HG03159 (cell line): ENCODE measurements at regions not wholly inside any gene's neighbourhood (a gene's known extent, or its start where the extent isn't known, plus 50 kb on each side); places are given as distances from the start of the nearest gene placed in this dataset.
"Not testable (repeated sequence)": the region's sequence is repeated elsewhere in the genome, so short reads cannot be mapped to it uniquely, and the experiment has no call there.

Experiments used
- ATAC-seq: cut with Tn5 transposase; IDR thresholded peaks from one replicate; pipeline ENCODE4 v1.9.1; 2021; ENCODE audit warnings: mild to moderate bottlenecking, moderate library complexity; ENCODE audit not compliant: unreplicated experiment

DNA sequence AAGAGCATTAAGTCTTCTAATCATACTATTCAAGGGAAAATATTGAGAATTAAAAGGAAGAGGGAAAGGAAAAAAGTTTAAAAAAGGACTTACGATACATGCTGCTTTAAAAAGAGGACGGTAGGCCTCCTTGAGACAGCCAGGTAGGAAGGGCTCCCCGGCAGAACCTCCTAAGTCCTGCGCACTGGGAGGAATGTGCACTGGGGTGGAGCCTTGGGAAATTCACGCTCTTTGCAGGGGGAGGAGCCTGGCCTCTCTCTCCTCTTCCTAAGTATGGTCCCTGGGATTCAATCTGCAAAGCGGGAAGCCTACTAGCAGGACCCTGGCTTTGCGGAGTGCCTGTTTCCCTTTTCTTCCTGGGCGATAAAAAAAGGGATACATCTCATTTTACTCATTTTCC is 553.0 kb downstream of the RPS29 start:
- no peak for ATAC-seq

DNA sequence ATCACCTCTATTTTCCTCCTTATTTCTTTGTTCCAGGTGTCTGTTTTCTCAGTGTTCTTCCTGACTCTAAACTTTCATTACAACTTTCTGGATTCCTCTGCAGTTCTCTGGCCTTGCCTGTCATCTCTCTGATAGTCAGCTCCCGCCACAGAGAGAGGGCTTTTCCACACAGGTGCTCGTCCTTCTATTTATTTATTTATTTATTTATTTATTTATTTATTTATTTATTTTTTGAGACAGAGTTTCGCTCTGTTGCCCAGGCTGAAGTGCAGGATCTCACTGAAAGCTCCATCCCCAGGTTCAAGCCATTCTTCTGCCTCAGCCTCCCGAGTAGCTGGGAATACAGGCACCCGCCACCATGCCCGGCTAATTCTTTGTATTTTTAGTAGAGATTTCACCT is 554.5 kb downstream of the RPS29 start:
- not testable (repeated sequence) for ATAC-seq

DNA sequence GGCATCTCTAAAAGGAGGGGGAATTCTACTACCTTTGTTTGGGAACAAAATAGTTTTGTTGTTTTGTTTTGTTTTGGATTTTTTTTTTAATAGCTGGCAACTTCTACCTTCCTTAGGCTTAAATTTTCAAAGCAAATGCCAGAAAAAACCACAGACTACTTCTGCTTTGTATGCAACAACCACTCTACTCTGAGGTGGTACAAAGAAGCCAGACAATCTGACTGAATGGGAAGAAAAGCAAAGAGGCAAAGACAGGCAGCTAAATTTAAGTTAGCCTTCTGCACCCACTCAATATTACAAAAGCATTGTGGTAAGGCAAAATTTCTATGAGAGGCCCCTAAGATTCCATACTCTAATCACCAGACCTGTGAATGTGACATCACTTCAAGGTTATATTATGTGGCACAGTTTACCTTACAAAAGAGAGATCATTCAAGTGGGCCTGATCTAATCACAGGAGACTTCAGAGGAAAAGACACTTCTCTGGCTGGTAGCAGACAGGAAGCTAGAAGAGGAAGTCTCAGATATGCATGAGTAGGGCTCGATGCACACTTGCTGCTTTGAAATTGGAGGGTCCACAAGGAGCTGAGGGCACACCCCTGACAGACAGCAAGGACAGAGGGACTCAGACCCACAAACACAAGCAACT is 566.6 kb downstream of the RPS29 start:
- peak; percentile 88 for ATAC-seq

DNA sequence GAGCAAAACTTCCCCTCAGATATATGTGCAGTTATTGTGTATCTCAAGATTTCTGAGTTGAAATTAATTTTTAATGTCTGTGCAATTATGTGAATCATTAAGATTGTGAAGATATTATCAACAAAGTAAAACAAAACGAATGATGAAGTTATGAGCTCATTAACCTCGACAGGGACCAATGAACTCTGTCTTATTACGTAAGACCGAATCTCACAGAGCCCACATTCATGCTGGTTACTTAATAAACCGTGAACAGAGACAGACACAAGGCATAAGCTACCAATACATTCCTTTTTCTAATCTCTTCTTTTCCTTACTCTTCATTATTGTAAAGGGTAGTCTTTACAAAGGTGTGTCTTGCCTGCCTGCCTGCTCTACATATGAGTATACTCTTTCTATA is 568.7 kb downstream of the RPS29 start:
- ATAC-seq, result no peak

DNA sequence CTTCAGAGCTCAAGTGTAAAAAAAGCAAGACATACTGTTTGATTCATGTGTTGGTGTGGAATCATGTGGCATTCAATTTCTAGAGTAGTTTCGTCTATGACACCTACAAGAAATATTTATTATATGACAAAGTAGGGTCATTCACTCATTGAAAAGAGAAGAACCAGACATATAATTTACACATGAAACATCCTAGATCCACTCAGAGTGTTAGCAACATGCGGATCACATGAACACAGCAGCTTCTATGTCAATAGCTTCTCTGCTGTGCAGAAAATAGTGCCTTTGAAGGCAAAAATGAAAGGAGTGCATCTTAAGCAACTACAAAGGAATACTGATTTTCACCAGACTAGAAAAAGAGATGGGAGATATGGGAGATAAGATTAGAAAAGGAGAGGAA is 569.8 kb downstream of the RPS29 start:
- ATAC-seq, result no peak

DNA sequence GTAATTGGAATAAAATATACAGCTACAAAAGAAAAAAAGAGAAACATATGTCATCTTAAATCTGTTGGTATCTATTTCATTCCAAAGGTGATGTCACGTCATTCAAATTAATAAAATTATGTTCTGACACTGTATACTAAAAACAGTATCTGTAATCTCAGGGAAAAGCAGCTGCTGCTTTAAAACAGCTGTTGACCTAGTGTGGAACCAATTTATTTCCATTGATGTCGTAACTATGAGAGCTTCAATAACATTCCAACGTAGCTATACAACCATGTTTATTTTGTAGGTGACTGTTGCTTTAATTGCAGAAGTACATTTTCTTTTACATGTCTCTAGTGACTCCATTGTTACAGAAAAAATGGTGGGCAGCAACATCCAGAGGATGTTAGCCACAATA is 571.7 kb downstream of the RPS29 start:
- no peak for ATAC-seq

DNA sequence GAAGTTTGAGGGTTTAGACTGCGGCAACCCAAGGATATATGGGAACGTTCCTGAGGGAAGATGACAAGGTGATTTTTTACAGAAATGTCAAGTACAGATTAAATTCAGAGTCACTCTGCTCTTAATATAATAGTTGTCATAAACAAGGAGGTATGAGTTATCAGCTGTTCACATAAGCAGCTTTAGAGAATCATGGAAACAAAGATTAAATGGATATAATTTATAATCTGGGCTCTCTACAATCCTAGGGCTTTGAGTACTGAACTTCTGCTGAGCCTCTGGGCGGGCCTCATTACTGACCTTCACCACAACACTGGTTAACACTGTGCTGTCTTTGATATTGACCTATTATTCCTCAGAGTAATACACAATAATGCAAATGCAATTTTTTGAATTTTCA is 577.8 kb downstream of the RPS29 start:
- ATAC-seq, result no peak

DNA sequence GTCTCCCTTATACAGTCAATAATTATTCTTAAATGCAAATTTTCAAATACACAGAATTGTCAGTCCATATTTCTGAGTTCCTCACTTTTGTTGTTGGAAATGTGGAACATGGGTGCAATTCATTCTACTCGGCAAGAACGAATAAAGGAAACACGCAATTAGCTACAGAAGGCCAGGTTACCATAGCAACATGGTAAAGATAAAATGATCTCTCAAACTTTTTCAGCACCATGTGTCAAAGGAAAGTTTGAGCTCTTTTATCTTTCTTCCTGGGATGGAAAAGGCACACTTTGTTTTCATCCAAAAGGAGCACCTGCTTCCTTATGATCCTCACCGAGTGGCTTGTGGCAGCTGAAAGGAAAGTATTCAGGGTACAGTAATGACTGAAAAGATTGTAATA is 595.0 kb downstream of the RPS29 start:
- ATAC-seq, result no peak

DNA sequence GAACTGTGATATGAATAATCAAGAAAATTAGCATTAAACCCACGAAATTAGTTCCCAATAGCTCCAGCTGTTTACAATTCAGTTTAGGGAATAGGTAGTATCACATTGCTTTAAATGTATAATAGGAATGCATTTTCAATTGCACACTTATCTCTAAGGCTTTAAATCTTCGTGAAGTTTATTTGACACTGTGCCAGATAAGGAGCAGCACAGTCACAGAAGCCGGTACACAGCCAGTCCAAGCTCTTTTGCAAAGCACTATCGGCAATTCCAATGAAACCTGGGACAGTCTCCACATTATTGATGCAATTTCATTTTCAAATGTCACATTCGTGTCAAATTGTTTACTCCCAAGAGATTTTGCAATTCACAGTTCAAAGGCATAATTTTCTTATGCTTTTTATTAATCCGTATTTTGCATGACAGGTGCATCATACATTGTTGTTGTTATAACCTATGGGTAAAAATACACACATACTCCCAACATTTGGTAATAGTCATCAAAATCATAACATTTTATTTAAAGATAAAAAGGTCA is 602.8 kb downstream of the RPS29 start:
- no peak for ATAC-seq

DNA sequence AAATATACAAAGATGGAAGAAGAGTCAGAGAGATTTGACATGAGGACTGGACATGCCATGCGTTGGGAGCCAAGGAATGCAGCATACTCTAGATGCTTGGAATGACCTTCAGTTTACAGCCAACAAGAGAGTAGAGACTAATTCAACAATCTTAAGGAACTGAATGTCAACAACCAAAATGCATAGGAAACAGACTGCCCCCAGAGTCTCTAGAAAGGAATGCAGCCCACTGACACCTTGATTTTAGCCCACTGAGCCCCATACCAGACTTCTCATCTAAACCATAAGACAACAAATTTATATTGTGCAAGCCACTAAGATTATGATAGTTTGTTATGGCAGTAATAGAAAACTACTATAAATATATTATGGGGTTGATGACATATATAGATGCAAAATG is 611.2 kb downstream of the RPS29 start:
- ATAC-seq, result peak; percentile 68

DNA sequence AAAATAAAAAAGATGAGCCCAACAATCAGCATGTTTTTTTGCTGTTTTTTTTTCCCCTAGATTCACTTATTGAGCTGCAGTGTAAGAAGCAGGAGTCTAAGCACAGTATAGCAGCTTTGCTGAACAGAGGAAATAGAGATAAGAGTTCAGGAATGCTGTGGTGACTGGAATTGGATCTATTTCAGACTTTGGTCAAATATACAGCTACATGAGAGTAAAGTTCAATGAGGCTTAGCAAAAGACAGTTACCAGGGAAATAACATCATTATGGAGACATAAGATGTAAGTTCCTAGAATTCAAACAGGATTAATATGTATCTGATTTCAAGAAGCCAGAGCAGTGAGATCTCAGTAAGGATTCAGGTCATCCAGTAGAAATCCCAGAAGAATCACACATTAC is 613.0 kb downstream of the RPS29 start:
- ATAC-seq, result no peak

DNA sequence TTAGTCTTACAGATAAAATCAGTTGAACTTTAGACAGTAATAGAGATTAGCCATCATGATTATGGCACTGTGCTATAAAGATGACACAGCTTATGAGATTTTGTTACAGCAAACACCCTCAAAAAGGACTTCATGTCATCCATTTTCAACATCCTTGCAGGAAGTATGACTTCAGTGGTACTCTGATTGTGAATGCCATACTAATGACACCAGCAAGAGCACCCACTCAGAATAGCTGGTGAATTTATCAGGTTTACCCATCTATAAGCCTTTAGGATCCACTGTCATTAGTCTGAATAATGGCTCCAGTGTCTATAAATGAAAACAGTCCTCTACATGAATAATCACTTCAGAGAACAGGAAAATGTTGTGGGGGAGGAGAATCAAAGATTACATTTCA is 615.2 kb downstream of the RPS29 start:
- ATAC-seq, result no peak

DNA sequence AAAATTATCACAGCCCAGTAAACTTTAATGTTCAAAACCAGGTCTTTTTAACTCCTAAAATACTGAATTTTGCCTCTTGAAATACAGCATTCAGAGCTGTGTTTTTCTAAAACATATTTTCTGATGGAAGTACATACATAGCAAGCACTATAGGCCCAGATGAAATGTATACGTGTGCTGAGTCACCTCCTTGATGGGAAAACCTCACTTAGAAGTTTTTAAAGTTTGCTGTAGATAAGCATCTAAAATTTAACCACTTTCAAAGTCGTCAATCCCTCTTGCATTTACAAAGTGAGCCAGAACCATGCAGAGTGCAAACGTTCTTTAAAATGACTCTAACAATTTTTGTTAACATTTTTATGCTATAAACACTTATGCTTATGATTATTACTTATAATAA is 618.8 kb downstream of the RPS29 start:
- no peak for ATAC-seq

DNA sequence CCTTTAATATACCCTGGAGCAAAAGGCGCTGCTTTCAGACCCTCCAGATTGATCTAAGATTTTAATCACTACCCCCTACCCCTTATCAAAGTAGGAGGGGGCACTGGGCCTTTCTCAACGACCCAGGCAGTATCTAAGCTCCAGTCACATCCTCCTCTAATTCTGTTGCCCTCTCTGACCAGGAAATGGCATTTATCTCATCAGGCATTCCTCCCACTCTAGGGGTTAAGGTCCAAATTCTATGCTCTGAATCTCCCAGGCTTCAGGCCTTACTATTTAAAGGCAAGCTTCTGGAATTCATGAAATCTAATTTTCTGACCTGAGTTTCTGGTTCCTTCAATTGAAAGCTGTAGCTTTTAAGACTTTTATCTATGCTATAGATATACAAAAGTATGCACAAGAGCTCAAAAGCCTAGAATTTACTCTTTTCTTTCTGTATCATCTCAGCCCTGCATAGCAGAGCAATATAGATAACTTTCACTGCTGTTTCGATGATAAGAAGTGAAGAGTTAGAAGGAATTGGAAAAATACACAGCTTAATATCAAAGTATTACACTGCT is 622.9 kb downstream of the RPS29 start:
- no peak for ATAC-seq

DNA sequence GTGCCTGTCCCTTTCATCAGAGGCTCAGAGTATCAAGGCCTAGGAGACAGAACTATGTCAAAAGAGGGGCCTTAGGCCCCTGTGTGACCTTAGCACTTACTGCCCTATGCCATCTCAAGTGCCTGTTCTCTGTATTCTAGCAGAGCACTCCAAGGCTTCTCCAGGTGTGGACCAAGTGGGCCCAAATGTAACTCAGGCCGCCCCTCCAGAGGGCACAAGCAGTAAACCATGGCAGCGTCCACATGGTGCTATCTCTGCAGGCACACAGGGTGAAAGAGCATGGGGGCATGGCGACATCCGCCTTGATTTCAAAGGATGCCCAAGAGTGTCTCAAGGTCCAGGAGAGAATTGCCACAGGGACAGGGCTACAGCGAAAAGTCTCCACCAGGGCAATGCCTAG is 628.7 kb downstream of the RPS29 start:
- no peak for ATAC-seq

DNA sequence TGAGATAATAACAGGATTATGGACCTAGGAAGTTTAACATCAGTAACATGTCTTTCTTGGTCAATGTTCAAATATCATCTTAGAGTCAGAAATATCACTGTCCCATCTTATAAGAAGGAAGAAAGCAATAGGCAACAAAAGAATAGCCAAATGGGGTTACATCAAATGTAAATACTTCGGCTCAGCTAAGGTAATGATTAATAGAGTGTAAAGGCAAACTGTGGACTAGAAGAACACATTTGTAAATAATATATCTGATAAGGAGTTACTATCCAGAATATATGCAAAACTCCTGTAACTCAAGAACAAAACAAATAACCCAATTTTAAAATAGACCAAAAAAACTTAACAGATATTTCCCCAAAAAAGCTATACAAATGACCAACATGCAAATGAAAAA is 630.3 kb downstream of the RPS29 start:
- ATAC-seq, result no peak

DNA sequence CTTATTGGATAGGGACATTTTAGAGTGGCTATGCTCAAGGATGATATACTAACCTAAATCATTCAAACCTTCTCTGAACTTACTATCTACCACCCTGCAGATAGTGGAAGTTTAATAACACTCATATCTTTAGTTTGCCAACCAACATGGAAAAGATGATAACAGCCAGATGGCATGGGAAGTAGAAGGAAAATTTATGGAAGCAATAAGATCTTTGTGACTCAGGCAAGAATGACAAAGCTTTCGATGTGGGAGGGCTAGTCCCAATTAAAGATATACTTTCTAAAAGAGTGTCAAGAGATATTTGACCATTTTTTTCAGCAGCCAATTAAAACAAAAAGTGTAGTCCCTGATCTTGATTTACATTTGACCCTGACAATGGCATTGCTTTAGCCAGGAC is 631.7 kb downstream of the RPS29 start:
- no peak for ATAC-seq

DNA sequence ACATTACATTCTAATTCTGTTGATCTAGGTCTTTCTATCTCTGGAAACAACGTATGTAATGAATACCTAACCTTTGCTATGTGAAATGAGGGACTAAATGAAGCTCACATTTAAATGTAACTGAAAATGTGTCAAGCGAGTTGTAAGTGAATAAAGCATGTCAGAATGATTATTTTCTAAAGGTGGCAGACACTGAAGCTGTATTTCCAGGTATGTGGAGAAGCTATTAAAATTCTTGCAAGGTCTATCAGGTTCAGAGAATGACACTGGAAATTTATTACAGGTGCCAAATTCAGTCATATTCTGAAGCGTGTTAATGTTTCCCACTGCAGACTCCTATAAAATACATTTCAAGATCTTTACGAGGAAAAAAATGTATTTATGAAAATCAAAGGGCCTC is 641.4 kb downstream of the RPS29 start:
- ATAC-seq, result no peak

DNA sequence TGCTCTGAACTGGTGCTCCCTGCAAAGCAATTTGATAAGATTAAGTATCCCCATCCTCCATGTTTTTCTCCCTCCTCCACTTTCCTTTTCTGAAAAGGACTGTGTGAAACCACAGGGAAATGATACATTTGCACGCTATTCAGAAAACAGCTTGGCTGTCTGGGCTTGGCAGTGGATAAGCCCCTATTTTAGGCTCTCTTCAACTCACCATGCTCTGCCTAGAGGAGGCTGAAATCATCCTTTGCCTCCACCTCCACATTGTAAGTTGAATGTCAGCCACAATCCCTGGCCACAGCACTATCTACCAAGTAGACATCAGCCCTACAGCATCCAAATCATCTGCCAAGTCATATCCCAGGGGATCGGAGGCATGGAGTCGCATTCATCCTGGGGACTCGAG is 642.3 kb downstream of the RPS29 start:
- ATAC-seq, result no peak

DNA sequence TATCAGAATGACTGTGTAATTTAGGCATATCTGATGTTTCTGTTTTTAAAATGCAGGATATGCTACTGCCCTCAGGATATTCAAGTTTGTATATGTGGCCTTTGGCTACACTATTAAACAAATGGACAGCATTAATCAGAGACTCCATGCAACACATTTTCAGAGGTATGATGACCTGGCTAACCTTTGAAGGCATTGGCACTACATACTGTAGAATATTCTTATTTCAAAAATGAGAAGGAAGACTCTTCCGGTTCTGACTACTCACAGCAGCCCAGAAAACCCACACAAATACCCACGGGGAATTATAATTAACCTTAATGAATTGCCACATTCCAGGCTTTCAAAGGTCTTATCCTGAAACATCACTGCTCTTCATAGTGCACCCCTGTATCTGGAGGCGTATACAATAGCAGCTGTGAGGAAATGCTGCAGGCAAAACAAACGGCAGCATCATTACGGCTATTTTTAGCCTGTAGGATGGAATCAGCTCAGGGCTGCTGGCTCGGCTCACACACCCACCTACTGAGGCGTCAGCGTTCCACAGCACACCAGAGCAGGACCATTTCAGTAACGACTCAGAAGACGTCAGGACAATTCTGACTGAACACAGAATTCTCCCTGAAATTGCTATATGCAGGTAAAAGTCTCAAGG is 648.5 kb downstream of the RPS29 start:
- ATAC-seq, result no peak

DNA sequence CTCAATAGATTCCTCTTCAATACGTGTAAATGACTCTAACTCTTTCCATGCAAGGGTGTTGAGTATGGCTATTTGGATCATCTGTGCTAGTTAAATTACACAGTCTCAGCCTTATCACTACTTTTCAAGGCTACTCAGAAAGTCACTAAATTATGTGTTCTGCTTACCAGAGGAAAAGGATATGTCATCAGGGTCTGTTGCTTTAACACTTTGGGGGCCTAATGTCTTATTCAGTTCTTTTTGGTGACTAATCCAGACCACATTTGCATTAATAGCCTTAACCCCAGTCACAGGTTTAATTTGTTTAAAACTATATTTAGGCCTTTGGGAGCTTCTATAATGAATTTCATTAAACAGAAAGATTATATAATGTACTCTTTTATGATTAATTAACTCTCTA is 649.3 kb downstream of the RPS29 start:
- no peak for ATAC-seq

DNA sequence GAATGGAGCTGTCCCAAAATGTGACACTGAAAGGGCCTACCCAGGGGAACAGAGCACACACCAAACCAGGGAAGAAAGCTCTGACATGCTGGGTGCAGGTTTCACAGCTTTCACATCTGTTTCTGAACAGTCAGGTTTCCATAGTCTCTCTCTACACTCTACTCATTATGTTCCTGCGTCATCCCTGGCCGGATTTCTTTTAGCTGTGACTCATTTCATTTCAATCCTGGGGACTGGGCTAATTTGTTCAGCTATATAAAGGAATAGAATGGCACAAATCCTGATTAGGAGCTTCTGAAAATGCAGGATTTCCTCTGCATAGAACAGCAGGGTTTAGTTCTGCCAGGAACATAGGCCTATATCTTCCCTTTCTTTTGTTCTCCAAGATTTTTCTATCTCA is 649.8 kb downstream of the RPS29 start:
- no peak for ATAC-seq
